ENCODE measurements at regions not wholly inside any gene's neighbourhood (a gene's known extent, or its start where the extent isn't known, plus 50 kb on each side); places are given as distances from the start of the nearest gene placed in this dataset.

DNA sequence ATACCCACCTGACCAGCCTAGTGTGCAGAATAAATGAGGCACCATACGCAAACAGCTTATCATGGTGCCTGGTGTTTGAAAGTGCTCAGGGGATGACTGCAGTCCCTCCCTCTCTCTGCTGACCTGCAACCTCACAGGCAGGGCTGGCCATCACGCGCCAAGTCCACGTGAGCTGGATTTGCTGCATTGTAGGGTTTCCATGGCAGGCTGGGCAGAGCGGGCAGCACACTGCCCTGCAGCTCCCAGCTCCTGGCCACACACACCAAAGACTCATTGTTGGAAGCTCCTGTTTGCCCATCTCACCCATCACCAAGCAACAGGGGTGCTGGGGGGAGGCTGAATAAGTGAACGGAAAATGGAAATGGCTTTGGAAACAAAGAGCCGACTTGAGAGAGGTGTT is 81.8 kb downstream of the IRX3 start:
- no peak for TF ChIP-seq POLR2A (IDR thresholded peaks at IDR 0.05)
- TF ChIP-seq CTCF (IDR thresholded peaks at IDR 0.05): no peak
- no peak for TF ChIP-seq POLR2AphosphoS5 (IDR thresholded peaks at IDR 0.05)

All from gastroesophageal sphincter (tissue), 3 donors.